K562 (cell line): ENCODE measurements at regions not wholly inside any gene's neighbourhood (a gene's known extent, or its start where the extent isn't known, plus 50 kb on each side); places are given as distances from the start of the nearest gene placed in this dataset.

Source experiments
- ATAC-seq: fragments of 200-7000 bp; cut with Tn5 transposase; 3 replicates; pipeline ENCODE4 v1.9.1; 2020; ENCODE audit warnings: moderate library complexity
- BruUV-seq: library from RNA; stranded (reverse); fragments of 400-500 nt; replicated peaks from 2 replicates; lab custom pipeline; 2021; lab: Mats Ljungman, UMichigan
- CTCF ChIA-PET: fragments of 300-600 bp; formaldehyde crosslinking; extraction: SDS; loops from one replicate; lab custom pipeline; 2021; ENCODE audit warnings: low intra/inter-chr PET ratio; lab: Yijun Ruan, JAX
- POLR2A ChIA-PET: fragments of 300-600, 350-650 bp; sonication (Branson Sonifier 250); formaldehyde crosslinking; extraction: SDS; loops from one replicate; lab custom pipeline; 2021; ENCODE audit warnings: antibody characterized with exemption, inconsistent platforms; lab: Yijun Ruan, JAX
- DNase-seq, 4 experiments: peaks; one replicate each; pipeline versions ENCODE4 v3.0.0 to v3.0.0-alpha.2; 2011 to 2018; ENCODE audit warnings: low spot score in 3 of 4, mixed read lengths in 3 of 4; ENCODE audit errors: extremely low read depth in 1 of 4
- FAIRE-seq: peaks from 2 replicates; lab custom pipeline; 2011; peaks lifted over from hg19 to GRCh38; lab: Jason Lieb, UNC
- H2AFZ ChIP-seq: 2 replicates; pipeline ENCODE4 v1.6.0; 2011; ENCODE audit warnings: low read depth, low read length, control low read depth, inconsistent platforms
- H3K27ac ChIP-seq: fragments of 200-600 bp; 3 replicates; pipeline ENCODE4 v1.8.0; 2011; ENCODE audit warnings: low read depth, mild to moderate bottlenecking, control low read depth, inconsistent platforms, low read length, moderate library complexity, mixed read lengths; ENCODE audit errors: extremely low read depth
- H3K27me3 ChIP-seq, 2 experiments: fragments of 300-600 bp in 1 of 2; 2 replicates in 1 of 2; 3 replicates in 1 of 2; pipeline versions ENCODE4 v1.6.0 to v1.8.0; 2011; ENCODE audit warnings: inconsistent platforms in 2 of 2, low read length in 2 of 2, mild to moderate bottlenecking in 1 of 2, mixed read lengths in 1 of 2, moderate library complexity in 1 of 2; ENCODE audit not compliant: control insufficient read depth in 2 of 2, insufficient read depth in 2 of 2
- H3K36me3 ChIP-seq: fragments of 300-600 bp; 3 replicates; pipeline ENCODE4 v1.8.0; 2011; ENCODE audit warnings: mild to moderate bottlenecking, low read length, inconsistent platforms; ENCODE audit not compliant: control insufficient read depth, insufficient read depth
- H3K4me1 ChIP-seq, 2 experiments: fragments of 200-600 bp in 1 of 2; replicated peaks in 1 of 2; 2 replicates in 1 of 2; 3 replicates in 1 of 2; pipeline versions ENCODE4 v1.5.1 to v1.8.0; 2011; ENCODE audit warnings: inconsistent platforms in 2 of 2, low read length in 2 of 2, mild to moderate bottlenecking in 1 of 2, mixed read lengths in 1 of 2, moderate library complexity in 1 of 2; ENCODE audit not compliant: control insufficient read depth in 2 of 2, insufficient read depth in 2 of 2
- H3K4me2 ChIP-seq: 2 replicates; pipeline ENCODE4 v1.6.1; 2011; ENCODE audit warnings: low read length, control low read depth, inconsistent platforms, mixed read lengths; ENCODE audit not compliant: insufficient read depth
- H3K4me3 ChIP-seq: fragments of 200-600 bp; sonication (generic), shearing (Covaris generic); 2 replicates; pipeline ENCODE4 v1.5.1; 2016; ENCODE audit warnings: control low read depth, inconsistent platforms
- H3K79me2 ChIP-seq: fragments of 200-600 bp; 3 replicates; pipeline ENCODE4 v1.8.0; 2011; ENCODE audit warnings: low read length, inconsistent platforms; ENCODE audit not compliant: control insufficient read depth, insufficient read depth
- H3K9ac ChIP-seq, 2 experiments: 2 replicates each; pipeline versions ENCODE4 v1.6.0 to v1.6.1; 2011; ENCODE audit warnings: low read depth in 2 of 2, low read length in 2 of 2, control low read depth in 1 of 2, inconsistent platforms in 1 of 2, mild to moderate bottlenecking in 1 of 2, mixed read lengths in 1 of 2; ENCODE audit not compliant: insufficient read depth in 1 of 2
- H3K9me1 ChIP-seq: one replicate; pipeline ENCODE4 v1.6.0; 2011; ENCODE audit warnings: inconsistent platforms, mild to moderate bottlenecking, low read length, moderate library complexity; ENCODE audit not compliant: control insufficient read depth, insufficient read depth
- H3K9me3 ChIP-seq: replicated peaks from 2 replicates; pipeline ENCODE4 v1.5.1; 2011; ENCODE audit warnings: low read depth, low read length, inconsistent platforms; ENCODE audit not compliant: control insufficient read depth, insufficient read depth
- H4K20me1 ChIP-seq: replicated peaks from 2 replicates; pipeline ENCODE4 v1.6.1; 2011; ENCODE audit warnings: low read length, inconsistent platforms, mixed read lengths; ENCODE audit not compliant: control insufficient read depth, insufficient read depth
- CAMTA2 ChIP-seq: fragments of 250-450 bp; sonication (Bioruptor Pico); conservative IDR thresholded peaks from 2 replicates; pipeline ENCODE4 v1.5.1; 2022
- CBX8 ChIP-seq: fragments of 200-600 bp; sonication (generic); IDR thresholded peaks from 2 replicates; pipeline ENCODE4 v1.6.1; 2012; ENCODE audit warnings: borderline replicate concordance, mixed run types, low read depth, mild to moderate bottlenecking, moderate library complexity, mixed read lengths, low read length, control low read depth, inconsistent platforms; ENCODE audit not compliant: poor library complexity, severe bottlenecking; ENCODE audit errors: extremely low read depth
- CHCHD3 ChIP-seq: fragments of 250-450 bp; sonication (Bioruptor Pico); IDR thresholded peaks from 2 replicates; pipeline ENCODE4 v2.1.2; 2022; ENCODE audit warnings: mild to moderate bottlenecking
- ESRRB ChIP-seq: fragments of 250-450 bp; sonication (Bioruptor Pico); IDR thresholded peaks from 2 replicates; pipeline ENCODE4 v1.5.0; 2020; ENCODE audit warnings: mild to moderate bottlenecking, moderate library complexity, borderline replicate concordance
- EZH2 ChIP-seq: IDR thresholded peaks from 2 replicates; pipeline ENCODE4 v1.6.1; 2012; ENCODE audit warnings: low read depth, mild to moderate bottlenecking, inconsistent platforms, low read length, borderline replicate concordance
- HDAC2 ChIP-seq: fragments of 450-650 bp; IDR thresholded peaks from 2 replicates; pipeline ENCODE4 v1.6.1; 2016; ENCODE audit warnings: mild to moderate bottlenecking
- HDAC3 ChIP-seq: fragments of 450-650 bp; IDR thresholded peaks from 2 replicates; pipeline ENCODE4 v1.6.1; 2018; ENCODE audit warnings: borderline replicate concordance, mild to moderate bottlenecking, moderate library complexity; ENCODE audit not compliant: partially characterized antibody
- ID3 ChIP-seq, 2 experiments: fragments of 250-450 bp in 1 of 2; fragments of 450-650 bp in 1 of 2; sonication (Bioruptor Pico) in 1 of 2; IDR thresholded peaks; 2 replicates each; pipeline versions ENCODE4 v1.6.1 to v1.8.0; 2016 to 2021; ENCODE audit warnings: mild to moderate bottlenecking in 2 of 2, moderate library complexity in 2 of 2, missing compliant biosample characterization in 1 of 2, missing genetic modification characterization in 1 of 2
- KLF10 ChIP-seq: fragments of 250-450 bp; sonication (Bioruptor Pico); IDR thresholded peaks from 2 replicates; pipeline ENCODE4 v1.6.1; 2021; ENCODE audit warnings: matching md5 sums
- PHF20 ChIP-seq: fragments of 450-650 bp; IDR thresholded peaks from 2 replicates; pipeline ENCODE4 v1.6.1; 2018; ENCODE audit not compliant: partially characterized antibody
- POLR2AphosphoS5 ChIP-seq: IDR thresholded peaks from 2 replicates; pipeline ENCODE4 v1.6.1; 2011; ENCODE audit warnings: mild to moderate bottlenecking, low read depth, low read length, moderate library complexity; ENCODE audit not compliant: control insufficient read depth, insufficient read depth
- SMARCA4 ChIP-seq: fragments of 450-650 bp; IDR thresholded peaks from 2 replicates; pipeline ENCODE4 v1.6.1; 2016
- TCF3 ChIP-seq: sonication (generic); formaldehyde crosslinking; IDR thresholded peaks from 2 replicates; pipeline ENCODE4 v1.4.0; 2020; ENCODE audit warnings: mild to moderate bottlenecking, missing genetic modification reagents
- TRIM24 ChIP-seq, 2 experiments: fragments of 450-650 bp; IDR thresholded peaks; 2 replicates each; pipeline ENCODE4 v1.6.1; 2016
- WGBS: fragments of 100-300 bp; shearing (Covaris generic); methylation state at CpG from one replicate; pipeline ENCODE4 v1.1.6; 2016; ENCODE audit warnings: low coverage, mixed read lengths; ENCODE audit not compliant: insufficient coverage; ENCODE audit errors: missing lambda C conversion rate; 5-methylcytosine and 5-hydroxymethylcytosine counted together
- in situ Hi-C: fragments of 300-500 bp; cut with MboI; formaldehyde crosslinking; loops from 4 replicates; pipeline ENCODE4 v1.15.0; 2018; ENCODE audit warnings: inconsistent platforms, mixed read lengths
- intact Hi-C: fragments of 100-400 bp; cut with micrococcal nuclease; formaldehyde crosslinking; loops from 2 replicates; pipeline ENCODE4 v1.14.2; 2022

DNA sequence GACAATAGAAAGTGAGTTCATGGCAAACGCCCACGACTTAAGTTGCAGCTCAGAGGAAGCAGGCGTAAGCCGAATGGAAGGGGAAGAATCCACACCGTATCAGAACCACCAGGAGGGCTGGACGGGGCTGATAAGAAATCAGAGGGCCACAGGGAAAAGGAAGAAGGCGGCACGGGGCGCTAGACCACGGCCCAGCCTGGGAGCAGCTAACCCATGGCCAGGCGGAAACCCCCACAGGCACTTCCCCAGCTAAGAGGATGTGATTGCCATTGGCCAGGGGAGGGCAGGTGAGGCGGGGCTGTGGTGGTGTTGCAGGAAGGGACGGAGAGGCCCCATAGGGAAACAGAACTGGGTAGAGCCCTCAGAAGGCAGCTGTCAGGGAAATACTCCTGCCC, 174.0 kb upstream of the AFDN start (continued):
- TF ChIP-seq TCF3 (peak; percentile 72), POLR2AphosphoS5 (peak; percentile 39; the same call in 1 of the 2 replicates)

DNA sequence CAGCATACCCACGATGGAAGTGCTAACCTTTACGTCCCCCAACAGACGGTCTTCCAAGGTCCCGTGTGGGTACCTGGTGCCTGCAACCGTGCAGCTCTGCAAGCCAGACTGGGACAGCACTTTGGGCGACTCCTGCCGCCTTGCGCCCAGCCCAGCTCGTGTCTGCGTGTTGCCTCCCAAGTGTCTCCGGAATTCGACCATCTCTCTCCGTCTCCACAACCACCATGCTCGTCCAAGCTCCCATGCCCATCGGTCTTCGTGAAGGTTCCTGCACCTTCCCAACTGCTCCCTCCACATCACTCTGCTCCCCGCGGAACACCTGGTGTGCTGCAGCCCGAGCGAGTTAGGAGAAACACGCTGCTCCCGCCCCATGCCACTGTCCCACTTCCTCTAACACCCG, 173.2 kb upstream of the AFDN start:
- intact Hi-C loops, result no loop called here

More for the DNA sequence above, 173.2 kb upstream of the AFDN start:
- Histone ChIP-seq H3K9ac (no peak overlapping the region), H3K9me1 (no peaks in the 10 kb centered on the region), H3K27ac (no peak overlapping the region), H2AFZ (no peak overlapping the region), H3K36me3 (no peaks in the 10 kb centered on the region), H3K9me3 (peaks cover 7% of the 10 kb centered on the region; the same call in 1 of the 2 replicates), H4K20me1 (no peaks in the 10 kb centered on the region), H3K4me2 (no peak overlapping the region), H3K4me3 (no peak overlapping the region), H3K27me3 (peaks cover 3 to 18% of the 10 kb centered on the region in 2 experiments; a peak in 3 of 5 replicates), H3K79me2 (no peaks in the 10 kb centered on the region), H3K4me1 (peaks cover 0 to 12% of the 10 kb centered on the region in 2 experiments; a peak in 3 of 5 replicates)
- ChIA-PET POLR2A (interaction anchor here (1.5 kb wide), 1 partner anchor 8 kb away, joined by 3 read pairs; no protein-coding TSS in a partner anchor), CTCF (no interaction called here)
- DNase-seq, result no peak
- FAIRE-seq, result no peak
- no peak for ATAC-seq
- TF ChIP-seq ESRRB (CRISPR knock-in tag), result no peak
- TF ChIP-seq CAMTA2 (CRISPR knock-in tag), result no peak
- TF ChIP-seq PHF20, result no peak
- TF ChIP-seq CBX8, result no peak
- TF ChIP-seq ID3 (CRISPR knock-in tag; IDR thresholded peaks at IDR 0.05), result no peak
- no peak for TF ChIP-seq ID3 (tag; IDR thresholded peaks at IDR 0.05)
- TF ChIP-seq HDAC3, result no peak
- no peak for TF ChIP-seq EZH2
- TF ChIP-seq TRIM24 (IDR thresholded peaks at IDR 0.05), result no peak
- TF ChIP-seq HDAC2, result no peak
- TF ChIP-seq SMARCA4, result no peak
- no peak for TF ChIP-seq CHCHD3 (CRISPR knock-in tag)
- no peak for TF ChIP-seq KLF10 (CRISPR knock-in tag)
- BruUV-seq, result no TSS peak
- 2% methylated on average over 23 of the region's 23 CpGs for WGBS
- in situ Hi-C loops, result loop anchor here (5.0 kb wide), 1 partner anchor 91 kb away; no protein-coding TSS in a partner anchor
